ENCODE measurements at regions not wholly inside any gene's neighbourhood (a gene's known extent, or its start where the extent isn't known, plus 50 kb on each side); places are given as distances from the start of the nearest gene placed in this dataset.

DNA sequence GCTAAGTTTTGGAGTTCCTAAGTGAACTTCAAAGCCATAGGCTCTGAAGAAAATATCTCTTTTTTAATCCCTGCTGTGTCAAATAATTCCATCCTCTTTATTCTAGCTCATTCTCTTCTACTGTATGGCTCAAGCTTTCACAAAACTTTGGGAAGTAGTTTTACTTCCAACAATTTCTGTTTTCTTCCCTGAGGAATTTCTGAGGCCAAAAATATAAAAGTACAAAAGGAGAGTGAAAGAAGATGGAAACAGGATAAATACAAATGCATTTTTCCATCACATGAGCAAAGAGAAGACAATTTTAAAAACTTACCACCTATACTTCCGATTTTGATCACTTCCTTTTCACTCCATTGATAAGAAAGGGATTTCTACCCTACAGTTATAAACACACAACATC lies 585.7 kb upstream of the DAB2 start:
- H3K79me2 ChIP-seq (ENCODE audit: control insufficient read depth, insufficient read depth, low read length), result no peaks in the 10 kb centered on the region
- no peak overlapping the region for H2BK120ac ChIP-seq (ENCODE audit: low read depth, low read length)
- no peak overlapping the region for H3K4ac ChIP-seq (ENCODE audit: low read depth, low read length)
- H4K5ac ChIP-seq (ENCODE audit: low read length), result no peak overlapping the region
- no peaks in the 10 kb centered on the region for H3K4me1 ChIP-seq (ENCODE audit: control insufficient read depth, low read depth, low read length)
- H2BK5ac ChIP-seq (ENCODE audit: low read length), result no peak overlapping the region
- no peak overlapping the region for H2BK15ac ChIP-seq (replicated peaks; ENCODE audit: low read depth)
- no peak overlapping the region for H3K18ac ChIP-seq (ENCODE audit: low read length)
- H2AK5ac ChIP-seq (ENCODE audit: low read length), result no peak overlapping the region
- H3K23ac ChIP-seq (ENCODE audit: low read length), result no peak overlapping the region
- no CpG with 5 or more reads among the region's 1 CpG for WGBS (ENCODE audit: extremely low coverage, insufficient coverage, low lambda C conversion rate)
- no peaks in the 10 kb centered on the region for H3K36me3 ChIP-seq (ENCODE audit: control insufficient read depth, insufficient read depth, low read length)
- H3K56ac ChIP-seq (ENCODE audit: low read length), result no peak overlapping the region
- no peaks in the 10 kb centered on the region for H3K27me3 ChIP-seq (ENCODE audit: insufficient read depth, low read length, poor library complexity)
- no peak overlapping the region for H3K4me3 ChIP-seq (ENCODE audit: low read length)
- no peaks in the 10 kb centered on the region for H3K79me1 ChIP-seq (ENCODE audit: low read length)
- H3K27ac ChIP-seq (ENCODE audit: low read depth, low read length), result no peak overlapping the region
- no peak overlapping the region for H3K9ac ChIP-seq (ENCODE audit: low read length)
- no peak overlapping the region for H3K4me2 ChIP-seq (ENCODE audit: low read length)
- H4K8ac ChIP-seq (ENCODE audit: low read depth, low read length), result no peak overlapping the region
- no peak for DNase-seq

DNA sequence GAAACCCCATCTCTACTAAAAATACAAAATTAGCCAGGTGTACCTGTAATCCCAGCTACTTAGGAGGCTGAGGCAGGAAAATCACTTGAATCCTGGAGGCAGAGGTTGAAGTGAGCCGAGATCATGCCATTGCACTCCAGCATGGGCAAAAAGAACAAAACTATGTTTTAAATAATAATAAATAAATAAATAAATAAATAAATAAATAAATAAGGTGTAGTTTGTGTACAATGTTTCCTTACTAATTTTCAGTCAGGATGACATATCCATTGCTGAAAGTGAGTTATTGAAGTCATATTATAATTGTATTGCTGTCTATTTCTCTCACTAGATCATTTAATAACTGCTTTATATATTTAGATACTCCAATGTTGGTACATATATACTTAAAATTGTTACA lies 581.5 kb upstream of the DAB2 start:
- WGBS (ENCODE audit: extremely low coverage, insufficient coverage, low lambda C conversion rate), result no CpG with 5 or more reads among the region's 1 CpG
- Histone ChIP-seq H2BK5ac (ENCODE audit: low read length) (no peak overlapping the region), H2AK5ac (ENCODE audit: low read length) (no peak overlapping the region), H3K23ac (ENCODE audit: low read length) (no peak overlapping the region), H4K5ac (ENCODE audit: low read length) (no peak overlapping the region), H4K8ac (ENCODE audit: low read depth, low read length) (no peak overlapping the region), H3K36me3 (ENCODE audit: control insufficient read depth, insufficient read depth, low read length) (no peaks in the 10 kb centered on the region), H3K27me3 (ENCODE audit: insufficient read depth, low read length, poor library complexity) (no peaks in the 10 kb centered on the region), H3K27ac (ENCODE audit: low read depth, low read length) (no peak overlapping the region), H3K4me3 (ENCODE audit: low read length) (no peak overlapping the region), H3K18ac (ENCODE audit: low read length) (no peak overlapping the region), H3K4me1 (ENCODE audit: control insufficient read depth, low read depth, low read length) (no peaks in the 10 kb centered on the region), H3K79me1 (ENCODE audit: low read length) (no peaks in the 10 kb centered on the region), H3K56ac (ENCODE audit: low read length) (no peak overlapping the region), H3K4me2 (ENCODE audit: low read length) (no peak overlapping the region), H2BK120ac (ENCODE audit: low read depth, low read length) (no peak overlapping the region), H3K9ac (ENCODE audit: low read length) (no peak overlapping the region), H3K79me2 (ENCODE audit: control insufficient read depth, insufficient read depth, low read length) (no peaks in the 10 kb centered on the region), H2BK15ac (replicated peaks; ENCODE audit: low read depth) (no peak overlapping the region), H3K4ac (ENCODE audit: low read depth, low read length) (no peak overlapping the region)
- DNase-seq, result no peak

DNA sequence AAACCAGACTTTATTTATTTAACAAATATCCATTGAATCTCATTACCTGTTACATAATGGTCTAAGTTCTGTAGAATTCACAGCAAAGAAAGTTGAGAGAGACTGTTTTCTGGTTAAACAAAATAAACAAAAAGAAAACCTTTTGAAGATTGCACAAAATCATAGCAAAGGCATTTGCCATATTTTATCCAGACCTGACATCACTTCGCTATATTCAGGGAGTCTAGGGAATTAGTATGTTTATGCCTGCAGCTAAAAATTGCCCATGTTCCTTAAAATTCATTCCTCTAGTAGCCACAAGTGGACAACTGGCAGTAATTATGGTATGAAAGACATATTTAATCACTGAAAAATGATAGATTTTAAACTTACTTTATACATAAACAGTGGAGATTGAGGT lies 577.0 kb upstream of the DAB2 start:
- H3K4me2 ChIP-seq (ENCODE audit: low read length), result no peak overlapping the region
- H3K9ac ChIP-seq (ENCODE audit: low read length), result no peak overlapping the region
- no peak overlapping the region for H3K23ac ChIP-seq (ENCODE audit: low read length)
- no peak overlapping the region for H4K5ac ChIP-seq (ENCODE audit: low read length)
- no peaks in the 10 kb centered on the region for H3K27me3 ChIP-seq (ENCODE audit: insufficient read depth, low read length, poor library complexity)
- H3K4ac ChIP-seq (ENCODE audit: low read depth, low read length), result no peak overlapping the region
- no peak overlapping the region for H3K56ac ChIP-seq (ENCODE audit: low read length)
- no peaks in the 10 kb centered on the region for H3K4me1 ChIP-seq (ENCODE audit: control insufficient read depth, low read depth, low read length)
- no peak overlapping the region for H2BK15ac ChIP-seq (replicated peaks; ENCODE audit: low read depth)
- no peaks in the 10 kb centered on the region for H3K79me2 ChIP-seq (ENCODE audit: control insufficient read depth, insufficient read depth, low read length)
- H3K4me3 ChIP-seq (ENCODE audit: low read length), result no peak overlapping the region
- no peak overlapping the region for H4K8ac ChIP-seq (ENCODE audit: low read depth, low read length)
- no peak overlapping the region for H2BK120ac ChIP-seq (ENCODE audit: low read depth, low read length)
- H2AK5ac ChIP-seq (ENCODE audit: low read length), result no peak overlapping the region
- no CpG with 5 or more reads among the region's 1 CpG for WGBS (ENCODE audit: extremely low coverage, insufficient coverage, low lambda C conversion rate)
- H3K79me1 ChIP-seq (ENCODE audit: low read length), result no peaks in the 10 kb centered on the region
- no peak overlapping the region for H3K27ac ChIP-seq (ENCODE audit: low read depth, low read length)
- no peak for DNase-seq
- H3K18ac ChIP-seq (ENCODE audit: low read length), result no peak overlapping the region
- no peak overlapping the region for H2BK5ac ChIP-seq (ENCODE audit: low read length)
- no peaks in the 10 kb centered on the region for H3K36me3 ChIP-seq (ENCODE audit: control insufficient read depth, insufficient read depth, low read length)

DNA sequence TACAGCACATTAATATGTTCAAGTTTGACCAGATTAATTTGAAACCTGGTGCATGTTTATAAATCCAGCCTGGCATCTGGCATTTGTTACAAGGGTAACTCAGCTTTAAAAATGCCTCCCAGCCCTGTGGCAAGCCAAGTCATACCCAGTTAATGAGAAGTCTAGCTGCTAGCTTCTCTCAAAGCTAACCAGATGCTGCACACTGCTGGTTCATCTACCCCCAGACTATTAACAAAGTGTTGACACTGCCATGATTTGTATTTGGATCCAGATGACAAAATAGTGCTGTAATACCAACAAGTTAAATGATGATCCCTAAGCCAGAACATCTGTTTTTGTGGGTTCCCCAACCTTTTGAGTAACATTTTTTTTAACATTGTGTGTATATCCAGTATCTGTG lies 573.7 kb upstream of the DAB2 start:
- no peak overlapping the region for H3K23ac ChIP-seq (ENCODE audit: low read length)
- H2BK15ac ChIP-seq (replicated peaks; ENCODE audit: low read depth), result no peak overlapping the region
- H2BK5ac ChIP-seq (ENCODE audit: low read length), result no peak overlapping the region
- no peak overlapping the region for H3K27ac ChIP-seq (ENCODE audit: low read depth, low read length)
- no peak overlapping the region for H3K9ac ChIP-seq (ENCODE audit: low read length)
- DNase-seq, result no peak
- no peak overlapping the region for H3K4me2 ChIP-seq (ENCODE audit: low read length)
- no peak overlapping the region for H2BK120ac ChIP-seq (ENCODE audit: low read depth, low read length)
- no peak overlapping the region for H3K4me3 ChIP-seq (ENCODE audit: low read length)
- no peaks in the 10 kb centered on the region for H3K4me1 ChIP-seq (ENCODE audit: control insufficient read depth, low read depth, low read length)
- no peak overlapping the region for H4K8ac ChIP-seq (ENCODE audit: low read depth, low read length)
- no peak overlapping the region for H3K4ac ChIP-seq (ENCODE audit: low read depth, low read length)
- H3K27me3 ChIP-seq (ENCODE audit: insufficient read depth, low read length, poor library complexity), result no peaks in the 10 kb centered on the region
- no peak overlapping the region for H3K56ac ChIP-seq (ENCODE audit: low read length)
- no peak overlapping the region for H2AK5ac ChIP-seq (ENCODE audit: low read length)
- H4K5ac ChIP-seq (ENCODE audit: low read length), result no peak overlapping the region
- no peaks in the 10 kb centered on the region for H3K79me2 ChIP-seq (ENCODE audit: control insufficient read depth, insufficient read depth, low read length)
- H3K18ac ChIP-seq (ENCODE audit: low read length), result no peak overlapping the region
- no peaks in the 10 kb centered on the region for H3K36me3 ChIP-seq (ENCODE audit: control insufficient read depth, insufficient read depth, low read length)
- no peaks in the 10 kb centered on the region for H3K79me1 ChIP-seq (ENCODE audit: low read length)

DNA sequence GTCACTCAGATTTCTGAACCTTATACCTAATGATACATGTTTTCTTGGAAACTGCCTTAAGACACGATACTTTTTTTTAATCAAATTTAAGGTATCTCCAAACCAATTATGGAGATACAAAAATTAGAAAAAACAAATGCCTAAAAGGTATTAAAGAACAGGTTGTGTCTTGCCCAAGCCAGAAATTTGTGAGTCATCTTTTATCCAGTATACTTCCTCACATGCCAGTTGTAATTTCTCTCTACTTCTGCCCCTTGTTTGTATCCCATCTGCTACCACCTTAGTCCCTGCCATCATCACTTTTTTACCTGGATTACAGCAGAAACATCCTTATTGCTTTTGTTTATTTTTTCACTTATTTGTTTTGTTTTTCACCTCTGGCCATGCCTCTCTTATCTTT lies 571.2 kb upstream of the DAB2 start:
- Histone ChIP-seq H3K36me3 (ENCODE audit: control insufficient read depth, insufficient read depth, low read length) (no peaks in the 10 kb centered on the region), H4K5ac (ENCODE audit: low read length) (no peak overlapping the region), H2BK120ac (ENCODE audit: low read depth, low read length) (no peak overlapping the region), H3K56ac (ENCODE audit: low read length) (no peak overlapping the region), H3K4ac (ENCODE audit: low read depth, low read length) (no peak overlapping the region), H3K18ac (ENCODE audit: low read length) (no peak overlapping the region), H3K79me2 (ENCODE audit: control insufficient read depth, insufficient read depth, low read length) (no peaks in the 10 kb centered on the region), H2BK15ac (replicated peaks; ENCODE audit: low read depth) (no peak overlapping the region), H3K27ac (ENCODE audit: low read depth, low read length) (no peak overlapping the region), H2BK5ac (ENCODE audit: low read length) (no peak overlapping the region), H4K8ac (ENCODE audit: low read depth, low read length) (no peak overlapping the region), H2AK5ac (ENCODE audit: low read length) (no peak overlapping the region), H3K79me1 (ENCODE audit: low read length) (no peaks in the 10 kb centered on the region), H3K4me1 (ENCODE audit: control insufficient read depth, low read depth, low read length) (no peaks in the 10 kb centered on the region), H3K9ac (ENCODE audit: low read length) (no peak overlapping the region), H3K4me3 (ENCODE audit: low read length) (no peak overlapping the region), H3K23ac (ENCODE audit: low read length) (no peak overlapping the region), H3K27me3 (ENCODE audit: insufficient read depth, low read length, poor library complexity) (no peaks in the 10 kb centered on the region), H3K4me2 (ENCODE audit: low read length) (no peak overlapping the region)
- no peak for DNase-seq
- no CpG with 5 or more reads among the region's 1 CpG for WGBS (ENCODE audit: extremely low coverage, insufficient coverage, low lambda C conversion rate)

DNA sequence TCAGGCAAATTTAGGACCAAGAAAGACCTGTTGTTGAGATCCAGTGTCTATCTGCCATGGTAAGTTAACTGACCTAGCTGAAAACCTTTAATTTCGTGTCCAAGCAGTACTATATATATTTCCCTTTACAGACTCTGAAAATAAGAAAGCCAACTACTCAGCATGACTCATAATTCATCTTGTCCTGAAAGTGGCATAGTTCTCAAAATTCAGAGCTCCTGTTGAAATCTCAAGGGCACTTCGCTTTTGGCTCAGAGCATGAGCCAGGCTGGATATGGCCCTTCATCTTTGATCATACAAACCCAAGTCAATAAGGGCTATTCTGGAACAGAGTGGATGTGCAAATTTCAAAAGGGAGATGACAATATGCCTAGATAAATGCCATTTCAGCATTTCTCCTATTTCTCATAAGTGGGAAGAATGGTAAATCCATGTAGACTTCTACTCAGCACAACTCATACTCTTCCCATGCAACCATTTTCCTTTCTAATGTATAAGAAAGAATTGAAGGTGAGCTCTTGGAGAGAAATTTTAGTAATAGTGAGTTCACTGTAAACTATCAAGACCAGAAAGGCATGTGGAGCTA lies 567.9 kb upstream of the DAB2 start:
- no peaks in the 10 kb centered on the region for H3K4me1 ChIP-seq (ENCODE audit: control insufficient read depth, low read depth, low read length)
- H3K36me3 ChIP-seq (ENCODE audit: control insufficient read depth, insufficient read depth, low read length), result no peaks in the 10 kb centered on the region
- H4K8ac ChIP-seq (ENCODE audit: low read depth, low read length), result no peak overlapping the region
- no peak overlapping the region for H3K9ac ChIP-seq (ENCODE audit: low read length)
- H2BK5ac ChIP-seq (ENCODE audit: low read length), result no peak overlapping the region
- no peak overlapping the region for H2BK15ac ChIP-seq (replicated peaks; ENCODE audit: low read depth)
- no peaks in the 10 kb centered on the region for H3K27me3 ChIP-seq (ENCODE audit: insufficient read depth, low read length, poor library complexity)
- H3K79me1 ChIP-seq (ENCODE audit: low read length), result no peaks in the 10 kb centered on the region
- no peak overlapping the region for H3K56ac ChIP-seq (ENCODE audit: low read length)
- H3K27ac ChIP-seq (ENCODE audit: low read depth, low read length), result no peak overlapping the region
- DNase-seq, result no peak
- no peak overlapping the region for H3K23ac ChIP-seq (ENCODE audit: low read length)
- no peak overlapping the region for H3K4me2 ChIP-seq (ENCODE audit: low read length)
- H4K5ac ChIP-seq (ENCODE audit: low read length), result no peak overlapping the region
- no CpG with 5 or more reads among the region's 2 CpGs for WGBS (ENCODE audit: extremely low coverage, insufficient coverage, low lambda C conversion rate)
- H3K4ac ChIP-seq (ENCODE audit: low read depth, low read length), result no peak overlapping the region
- H3K79me2 ChIP-seq (ENCODE audit: control insufficient read depth, insufficient read depth, low read length), result no peaks in the 10 kb centered on the region
- no peak overlapping the region for H3K4me3 ChIP-seq (ENCODE audit: low read length)
- no peak overlapping the region for H3K18ac ChIP-seq (ENCODE audit: low read length)
- H2BK120ac ChIP-seq (ENCODE audit: low read depth, low read length), result no peak overlapping the region
- no peak overlapping the region for H2AK5ac ChIP-seq (ENCODE audit: low read length)
